A673 (cell line): ENCODE measurements at regions not wholly inside any gene's neighbourhood (a gene's known extent, or its start where the extent isn't known, plus 50 kb on each side); places are given as distances from the start of the nearest gene placed in this dataset.

Source experiments
- BruUV-seq: library from RNA; stranded (reverse); fragments of 400-500 nt; replicated peaks from 2 replicates; lab custom pipeline; 2021; lab: Mats Ljungman, UMichigan
- CTCF ChIA-PET: fragments of 300-600 bp; sonication (Branson Sonifier 250); formaldehyde crosslinking; loops from one replicate; lab custom pipeline; 2022; ENCODE audit warnings: antibody characterized with exemption; lab: Charles Lee
- POLR2A ChIA-PET: fragments of 300-600 bp; sonication (Branson Sonifier 250); formaldehyde crosslinking; loops from one replicate; lab custom pipeline; 2022; ENCODE audit warnings: antibody characterized with exemption; ENCODE audit not compliant: low non-redundant PET; lab: Charles Lee
- DNase-seq: peaks from one replicate; pipeline ENCODE4 v3.0.0-alpha.2; 2015; ENCODE audit warnings: low spot score
- H3K27ac ChIP-seq: fragments of 200-600 bp; sonication (generic); 2 replicates; pipeline ENCODE4 v1.5.1; 2016; ENCODE audit warnings: mixed run types, low read depth, mild to moderate bottlenecking, mixed read lengths, antibody characterized with exemption, low read length; ENCODE audit not compliant: poor library complexity, severe bottlenecking
- H3K27me3 ChIP-seq: fragments of 200-600 bp; sonication (generic); replicated peaks from 2 replicates; pipeline ENCODE4 v1.6.1; 2017; ENCODE audit warnings: mixed run types, low read depth, mild to moderate bottlenecking, mixed read lengths, antibody characterized with exemption, low read length; ENCODE audit not compliant: insufficient read depth, poor library complexity
- H3K36me3 ChIP-seq: fragments of 200-600 bp; sonication (generic); 2 replicates; pipeline ENCODE4 v1.6.1; 2016; ENCODE audit warnings: mixed run types, mild to moderate bottlenecking, mixed read lengths, antibody characterized with exemption, low read length; ENCODE audit not compliant: insufficient read depth, poor library complexity, severe bottlenecking
- H3K4me1 ChIP-seq: fragments of 200-600 bp; sonication (generic); 2 replicates; pipeline ENCODE4 v1.6.1; 2017; ENCODE audit warnings: mixed run types, mild to moderate bottlenecking, mixed read lengths, antibody characterized with exemption, low read length; ENCODE audit not compliant: insufficient read depth, poor library complexity, severe bottlenecking
- H3K4me3 ChIP-seq: fragments of 200-600 bp; sonication (generic); 2 replicates; pipeline ENCODE4 v1.5.1; 2016; ENCODE audit warnings: low read depth, mixed run types, mild to moderate bottlenecking, mixed read lengths, low read length; ENCODE audit not compliant: poor library complexity, severe bottlenecking
- H3K9me3 ChIP-seq: fragments of 200-600 bp; sonication (generic); 2 replicates; pipeline ENCODE4 v1.6.1; 2016; ENCODE audit warnings: mixed run types, low read depth, mild to moderate bottlenecking, mixed read lengths, antibody characterized with exemption, low read length; ENCODE audit not compliant: poor library complexity, severe bottlenecking
- CTCF ChIP-seq: fragments of 300-800, 200-600 bp; sonication (generic); conservative IDR thresholded peaks from 2 replicates; pipeline ENCODE4 v1.5.1; 2017; ENCODE audit warnings: low read depth, mild to moderate bottlenecking, antibody characterized with exemption, low read length, moderate library complexity, mixed read lengths
- EZH2 ChIP-seq: fragments of 200-600 bp; sonication (generic); IDR thresholded peaks from 2 replicates; pipeline ENCODE4 v1.6.1; 2017; ENCODE audit warnings: borderline replicate concordance, low read depth, mild to moderate bottlenecking, mixed read lengths, antibody characterized with exemption, low read length; ENCODE audit not compliant: poor library complexity, severe bottlenecking
- intact Hi-C: fragments of 100-400 bp; cut with micrococcal nuclease; formaldehyde crosslinking; loops from one replicate; pipeline ENCODE4 v1.10.0; 2022; ENCODE audit not compliant: unreplicated experiment

DNA sequence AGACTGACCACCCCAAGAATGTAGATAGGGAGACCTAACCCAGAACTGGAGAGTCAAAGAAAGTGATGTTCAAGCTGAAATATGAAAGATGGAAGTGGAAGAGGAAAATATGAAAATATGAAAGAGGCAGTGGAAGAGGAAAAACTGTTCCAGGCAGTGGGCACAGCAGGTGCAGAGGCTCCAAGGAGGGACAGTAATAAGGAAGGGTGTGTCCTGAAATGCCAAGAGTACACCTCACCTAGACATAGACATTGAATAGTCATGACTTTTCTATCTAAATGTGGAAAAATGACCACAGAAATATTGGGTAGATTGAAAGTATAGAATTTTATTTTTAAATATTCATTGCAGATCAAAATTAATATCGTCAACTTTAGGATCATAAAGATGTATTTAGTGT lies 161.7 kb upstream of the USP24 start:
- Histone ChIP-seq H3K27ac (no peak overlapping the region), H3K27me3 (no peaks in the 10 kb centered on the region), H3K4me1 (no peaks in the 10 kb centered on the region), H3K4me3 (no peak overlapping the region), H3K9me3 (no peaks in the 10 kb centered on the region), H3K36me3 (no peaks in the 10 kb centered on the region)
- intact Hi-C loops, result loop anchor here (5.0 to 10.0 kb wide), 3 partner anchors 518 to 1330 kb away; partner anchors contain the start of gene PLPP3
- CTCF ChIA-PET, result no interaction called here
- no peak for DNase-seq
- POLR2A ChIA-PET, result no interaction called here
- BruUV-seq, result no TSS peak
- TF ChIP-seq EZH2, result no peak
- TF ChIP-seq CTCF, result no peak

GRCh38 chr1:55375617-55376258 lies 160.6 kb upstream of the USP24 start:
- Histone ChIP-seq H3K27me3 (peaks cover under 1% of the 10 kb centered on the region), H3K27ac (no peak overlapping the region), H3K9me3 (no peaks in the 10 kb centered on the region), H3K36me3 (no peaks in the 10 kb centered on the region), H3K4me1 (no peaks in the 10 kb centered on the region), H3K4me3 (no peak overlapping the region)
- POLR2A ChIA-PET, result no interaction called here
- CTCF ChIA-PET, result interaction anchor here (0.9 to 1.4 kb wide), 4 partner anchors 9 to 1209 kb away, joined by 3 to 4 read pairs (median 4); no protein-coding TSS in a partner anchor
- intact Hi-C loops, result loop anchor here (5.0 to 10.0 kb wide), 3 partner anchors 519 to 1332 kb away; partner anchors contain the start of gene PLPP3
- TF ChIP-seq EZH2, result no peak
- TF ChIP-seq CTCF, result peak; percentile 84
- BruUV-seq, result no TSS peak
- peak; percentile 61 for DNase-seq

- no peak overlapping the region for H3K27ac ChIP-seq
- H3K4me3 ChIP-seq, result no peak overlapping the region
- no peaks in the 10 kb centered on the region for H3K36me3 ChIP-seq
- intact Hi-C loops, result loop anchor here (5.0 to 10.0 kb wide), 3 partner anchors 520 to 1332 kb away; partner anchors contain the start of gene PLPP3
- peaks cover 8% of the 10 kb centered on the region for H3K27me3 ChIP-seq
- POLR2A ChIA-PET, result no interaction called here
- no peaks in the 10 kb centered on the region for H3K9me3 ChIP-seq
- TF ChIP-seq EZH2 (no peak), CTCF (no peak)
- CTCF ChIA-PET, result interaction anchor here (1.0 to 1.4 kb wide), 4 partner anchors 9 to 1210 kb away, joined by 3 to 4 read pairs (median 4); no protein-coding TSS in a partner anchor
- no peaks in the 10 kb centered on the region for H3K4me1 ChIP-seq
- no peak for DNase-seq
- no TSS peak for BruUV-seq
Observed at GRCh38 chr1:55374801-55375616, 159.8 kb upstream of the USP24 start.
